H1 (cell line): ENCODE measurements at regions not wholly inside any gene's neighbourhood (a gene's known extent, or its start where the extent isn't known, plus 50 kb on each side); places are given as distances from the start of the nearest gene placed in this dataset.

Source experiments
- CTCF ChIA-PET: fragments of 300-600 bp; sonication (Branson Sonifier 250); formaldehyde crosslinking; loops from one replicate; lab custom pipeline; 2021; ENCODE audit not compliant: partially characterized antibody; lab: Charles Lee
- POLR2A ChIA-PET: fragments of 300-600 bp; sonication (Branson Sonifier 250); formaldehyde crosslinking; loops from one replicate; lab custom pipeline; 2021; ENCODE audit warnings: inconsistent platforms; ENCODE audit not compliant: partially characterized antibody; lab: Charles Lee
- DNase-seq, 2 experiments: peaks; one replicate each; pipeline versions ENCODE4 v3.0.0 to v3.0.0-alpha.2; 2010 to 2022; ENCODE audit warnings: low spot score in 2 of 2, low read depth in 1 of 2, mixed read lengths in 1 of 2
- FAIRE-seq: peaks from 2 replicates; lab custom pipeline; 2011; peaks lifted over from hg19 to GRCh38; lab: Jason Lieb, UNC
- H2AFZ ChIP-seq: 2 replicates; pipeline ENCODE4 v1.8.1; 2012; ENCODE audit warnings: low read length, inconsistent platforms
- H2AK5ac ChIP-seq: 2 replicates; pipeline ENCODE4 v1.6.1; 2013; ENCODE audit warnings: low read depth, low read length
- H2BK120ac ChIP-seq: replicated peaks from 2 replicates; pipeline ENCODE3; 2013; ENCODE audit warnings: low read depth, low read length, inconsistent platforms
- H2BK12ac ChIP-seq: 2 replicates; pipeline ENCODE4 v1.6.1; 2013; ENCODE audit warnings: low read depth, low read length
- H2BK15ac ChIP-seq: 2 replicates; pipeline ENCODE4 v1.6.1; 2013; ENCODE audit warnings: low read length
- H2BK20ac ChIP-seq: 2 replicates; pipeline ENCODE4 v1.6.1; 2013; ENCODE audit warnings: low read length
- H2BK5ac ChIP-seq: 2 replicates; pipeline ENCODE4 v1.6.1; 2013; ENCODE audit warnings: low read depth, low read length
- H3K14ac ChIP-seq: 2 replicates; pipeline ENCODE4 v1.6.1; 2013; ENCODE audit warnings: inconsistent platforms; ENCODE audit not compliant: insufficient read length
- H3K18ac ChIP-seq: 2 replicates; pipeline ENCODE4 v1.6.1; 2013; ENCODE audit warnings: low read length; ENCODE audit errors: extremely low read depth
- H3K23ac ChIP-seq: 2 replicates; pipeline ENCODE4 v1.6.1; 2013; ENCODE audit warnings: inconsistent platforms; ENCODE audit not compliant: insufficient read length
- H3K23me2 ChIP-seq: 2 replicates; pipeline ENCODE4 v1.6.1; 2013; ENCODE audit warnings: low read depth, low read length
- H3K27ac ChIP-seq: 2 replicates; pipeline ENCODE4 v1.6.1; 2011; ENCODE audit warnings: low read depth, low read length, inconsistent platforms
- H3K27me3 ChIP-seq, 4 experiments: replicated peaks in 1 of 4; 1 replicate in 1 of 4; 2 replicates in 3 of 4; pipeline versions ENCODE4 v1.6.1 to v1.8.1; 2011 to 2013; ENCODE audit warnings: low read length in 3 of 4, mild to moderate bottlenecking in 3 of 4, inconsistent platforms in 2 of 4, mixed read lengths in 2 of 4, moderate library complexity in 1 of 4; ENCODE audit not compliant: control insufficient read depth in 3 of 4, insufficient read depth in 3 of 4; ENCODE audit errors: extremely low read depth in 1 of 4
- H3K36me3 ChIP-seq, 4 experiments: 2 replicates each; pipeline versions ENCODE4 v1.6.1 to v1.8.1; 2011 to 2013; ENCODE audit warnings: mild to moderate bottlenecking in 4 of 4, low read length in 3 of 4, moderate library complexity in 2 of 4, control low read depth in 1 of 4, inconsistent platforms in 1 of 4; ENCODE audit not compliant: insufficient read depth in 4 of 4, control insufficient read depth in 2 of 4
- H3K4ac ChIP-seq: replicated peaks from 2 replicates; pipeline ENCODE3; 2013; ENCODE audit warnings: low read length, low read depth, mixed read lengths, inconsistent platforms; ENCODE audit not compliant: insufficient read length
- H3K4me1 ChIP-seq, 4 experiments: replicated peaks in 1 of 4; 1 replicate in 1 of 4; 2 replicates in 3 of 4; pipeline versions ENCODE4 v1.6.1 to v1.8.1; 2011 to 2013; ENCODE audit warnings: low read length in 3 of 4, inconsistent platforms in 2 of 4, mixed read lengths in 1 of 4; ENCODE audit not compliant: insufficient read depth in 4 of 4, control insufficient read depth in 3 of 4
- H3K4me2 ChIP-seq, 2 experiments: 2 replicates each; pipeline versions ENCODE4 v1.6.1 to v1.8.1; 2011 to 2013; ENCODE audit warnings: low read depth in 2 of 2, low read length in 2 of 2, control low read depth in 1 of 2, inconsistent platforms in 1 of 2, mild to moderate bottlenecking in 1 of 2; ENCODE audit not compliant: insufficient read depth in 1 of 2
- H3K4me3 ChIP-seq, 4 experiments: fragments of 200-600, 300-600 bp in 1 of 4; sonication (generic), shearing (Covaris generic), sonication (Bioruptor Twin) in 1 of 4; 2 replicates each; pipeline versions ENCODE4 v1.5.1 to v1.8.1; 2011 to 2016; ENCODE audit warnings: low read length in 4 of 4, low read depth in 3 of 4, control low read depth in 2 of 4, inconsistent platforms in 2 of 4, mild to moderate bottlenecking in 2 of 4, mixed read lengths in 1 of 4, moderate library complexity in 1 of 4; ENCODE audit not compliant: insufficient read depth in 2 of 4; ENCODE audit errors: extremely low read depth in 1 of 4
- H3K56ac ChIP-seq: replicated peaks from 2 replicates; pipeline ENCODE3; 2013; ENCODE audit warnings: low read depth, mild to moderate bottlenecking, mixed read lengths, low read length, inconsistent platforms; ENCODE audit not compliant: insufficient read length
- H3K79me1 ChIP-seq: 2 replicates; pipeline ENCODE4 v1.6.1; 2013; ENCODE audit warnings: low read depth, low read length, control low read depth
- H3K79me2 ChIP-seq, 2 experiments: 2 replicates each; pipeline versions ENCODE4 v1.6.1 to v1.8.1; 2012 to 2013; ENCODE audit warnings: low read length in 2 of 2, mild to moderate bottlenecking in 2 of 2, inconsistent platforms in 1 of 2; ENCODE audit not compliant: insufficient read depth in 2 of 2, control insufficient read depth in 1 of 2
- H3K9ac ChIP-seq, 4 experiments: replicated peaks in 1 of 4; 1 replicate in 1 of 4; 2 replicates in 3 of 4; pipeline versions ENCODE4 v1.6.1 to v1.8.1; 2011 to 2013; ENCODE audit warnings: low read depth in 3 of 4, low read length in 3 of 4, control low read depth in 2 of 4, mild to moderate bottlenecking in 2 of 4, moderate library complexity in 2 of 4, inconsistent platforms in 1 of 4; ENCODE audit errors: extremely low read depth in 1 of 4
- H3K9me3 ChIP-seq, 2 experiments: 2 replicates each; pipeline versions ENCODE4 v1.6.1 to v1.8.1; 2012 to 2013; ENCODE audit warnings: mild to moderate bottlenecking in 2 of 2, moderate library complexity in 2 of 2, control low read depth in 1 of 2, inconsistent platforms in 1 of 2, low read depth in 1 of 2, low read length in 1 of 2, mixed read lengths in 1 of 2; ENCODE audit not compliant: insufficient read depth in 2 of 2
- H4K20me1 ChIP-seq, 2 experiments: replicated peaks in 1 of 2; 2 replicates each; pipeline versions ENCODE3 to v1.8.1; 2011 to 2013; ENCODE audit warnings: inconsistent platforms in 2 of 2, low read length in 2 of 2, mild to moderate bottlenecking in 1 of 2; ENCODE audit not compliant: insufficient read depth in 2 of 2, control insufficient read depth in 1 of 2
- H4K5ac ChIP-seq: 2 replicates; pipeline ENCODE4 v1.6.1; 2013; ENCODE audit warnings: low read length, low read depth, mixed read lengths, inconsistent platforms; ENCODE audit not compliant: insufficient read length
- H4K8ac ChIP-seq: 2 replicates; pipeline ENCODE4 v1.8.0; 2013; ENCODE audit warnings: mild to moderate bottlenecking, moderate library complexity, low read length, inconsistent platforms; ENCODE audit not compliant: insufficient read depth; ENCODE audit errors: extremely low read depth
- H4K91ac ChIP-seq: replicated peaks from 2 replicates; pipeline ENCODE3; 2013; ENCODE audit warnings: low read length, mixed read lengths, inconsistent platforms; ENCODE audit not compliant: insufficient read length
- BCL11A ChIP-seq, 2 experiments: IDR thresholded peaks; one replicate each; pipeline ENCODE4 v1.6.1; 2011; ENCODE audit warnings: low read depth in 2 of 2, low read length in 2 of 2, mild to moderate bottlenecking in 2 of 2
- CHD1 ChIP-seq: IDR thresholded peaks from 2 replicates; pipeline ENCODE4 v1.6.1; 2012; ENCODE audit warnings: low read depth, low read length, improper control_type of control experiment
- CHD2 ChIP-seq: IDR thresholded peaks from 2 replicates; pipeline ENCODE4 v1.6.1; 2012; ENCODE audit warnings: low read length, improper control_type of control experiment
- CTBP2 ChIP-seq: IDR thresholded peaks from 2 replicates; pipeline ENCODE4 v1.7.0; 2011; ENCODE audit warnings: borderline replicate concordance, mild to moderate bottlenecking, moderate library complexity, mixed read lengths, low read length; ENCODE audit not compliant: insufficient read depth, insufficient read length
- FOSL1 ChIP-seq: IDR thresholded peaks from 2 replicates; pipeline ENCODE4 v1.6.1; 2011; ENCODE audit warnings: mild to moderate bottlenecking, low read depth, low read length, moderate library complexity; ENCODE audit not compliant: insufficient read depth
- KDM4A ChIP-seq: IDR thresholded peaks from one replicate; pipeline ENCODE4 v1.7.1; 2012; ENCODE audit warnings: low read depth, mild to moderate bottlenecking, moderate library complexity, low read length, inconsistent platforms; ENCODE audit not compliant: severe bottlenecking
- NRF1 ChIP-seq: IDR thresholded peaks from 2 replicates; pipeline ENCODE4 v1.6.1; 2011; ENCODE audit warnings: mild to moderate bottlenecking, low read depth, low read length, improper control_type of control experiment
- POLR2A ChIP-seq, 2 experiments: IDR thresholded peaks; 1 replicate in 1 of 2; 2 replicates in 1 of 2; pipeline ENCODE4 v1.6.1; 2011; ENCODE audit warnings: low read depth in 2 of 2, low read length in 2 of 2, mild to moderate bottlenecking in 2 of 2; ENCODE audit errors: control extremely low read depth in 1 of 2
- SP4 ChIP-seq: IDR thresholded peaks from 2 replicates; pipeline ENCODE4 v1.6.1; 2012; ENCODE audit warnings: low read length, inconsistent platforms
- TAF1 ChIP-seq: IDR thresholded peaks from 2 replicates; pipeline ENCODE4 v1.6.1; 2011; ENCODE audit warnings: mild to moderate bottlenecking, low read depth, low read length
- TAF7 ChIP-seq: optimal IDR thresholded peaks from 2 replicates; pipeline ENCODE3; 2011; ENCODE audit warnings: low read depth, mild to moderate bottlenecking, inconsistent platforms, low read length, moderate library complexity, borderline replicate concordance
- WGBS, 2 experiments: shearing (Covaris generic) in 1 of 2; methylation state at CpG; one replicate each; pipeline versions ENCODE4 v1.1.6 to v1.1.7; 2013 to 2015; ENCODE audit warnings: low lambda C conversion rate in 2 of 2, mixed read lengths in 2 of 2, inconsistent platforms in 1 of 2, low coverage in 1 of 2, missing lambda C conversion rate in 1 of 2; ENCODE audit not compliant: insufficient replicate concordance in 2 of 2, insufficient coverage in 1 of 2, insufficient read length in 1 of 2; ENCODE audit errors: extremely low coverage in 1 of 2, missing lambda C conversion rate in 1 of 2; 5-methylcytosine and 5-hydroxymethylcytosine counted together
- TF ChIP-seq, protein P1 (sequence below), 3 experiments: IDR thresholded peaks; 1 replicate in 2 of 3; 2 replicates in 1 of 3; pipeline versions ENCODE4 v1.5.1 to v1.6.1; 2011; ENCODE audit warnings: low read length in 3 of 3, mild to moderate bottlenecking in 3 of 3, inconsistent platforms in 2 of 3, low read depth in 1 of 3, moderate library complexity in 1 of 3; ENCODE audit not compliant: insufficient read depth in 1 of 3; ENCODE audit errors: control extremely low read depth in 1 of 3
- TF ChIP-seq, protein P2 (sequence below): IDR thresholded peaks from 2 replicates; pipeline ENCODE4 v1.6.1; 2011; ENCODE audit warnings: low read depth, mild to moderate bottlenecking, low read length; ENCODE audit not compliant: insufficient read depth

DNA sequence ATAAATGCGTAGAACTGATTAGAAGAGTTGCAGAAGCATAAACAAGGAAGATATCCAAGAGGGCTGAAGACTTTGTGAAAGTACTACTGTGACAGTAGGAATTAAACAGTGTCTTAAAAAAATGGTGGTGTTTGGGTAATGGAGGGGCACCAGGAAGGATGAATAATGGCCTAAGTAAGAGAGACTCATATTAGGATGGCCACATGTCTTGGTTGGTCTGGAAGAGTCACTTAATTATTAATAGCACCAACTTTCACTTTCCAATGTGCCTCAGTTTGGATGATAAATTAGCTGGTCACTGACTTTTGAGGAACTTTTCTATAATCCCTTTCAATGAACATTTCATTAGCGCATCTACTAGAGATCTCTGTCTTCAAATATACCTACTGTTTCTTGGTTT lies 372.2 kb downstream of the NYAP2 start:
- WGBS, 2 experiments: 93% methylated on average over 2 of the region's 2 CpGs; no CpG with 5 or more reads in 1 of the 2 experiments
- Histone ChIP-seq H3K79me2 (no peaks in the 10 kb centered on the region), H3K18ac (no peak overlapping the region), H3K23me2 (no peaks in the 10 kb centered on the region), H4K5ac (no peak overlapping the region), H3K27ac (no peak overlapping the region), H3K4me2 (no peak overlapping the region), H3K79me1 (no peaks in the 10 kb centered on the region), H2BK5ac (no peak overlapping the region), H3K23ac (no peak overlapping the region), H3K27me3 (no peaks in the 10 kb centered on the region), H2BK15ac (no peak overlapping the region), H4K20me1 (no peaks in the 10 kb centered on the region), H3K56ac (no peak overlapping the region), H2BK20ac (no peak overlapping the region), H3K4me3 (no peak overlapping the region), H3K14ac (no peak overlapping the region), H3K4me1 (no peaks in the 10 kb centered on the region), H2AK5ac (no peak overlapping the region), H3K36me3 (no peaks in the 10 kb centered on the region), H4K91ac (no peak overlapping the region), H3K4ac (no peak overlapping the region), H4K8ac (no peak overlapping the region), H3K9ac (no peak overlapping the region), H2BK12ac (no peak overlapping the region), H2AFZ (no peak overlapping the region), H3K9me3 (no peaks in the 10 kb centered on the region), H2BK120ac (no peak overlapping the region)
- ChIA-PET POLR2A (no interaction called here), CTCF (no interaction called here)
- DNase-seq (no peak), FAIRE-seq (no peak)
- TF ChIP-seq, protein P1, sequence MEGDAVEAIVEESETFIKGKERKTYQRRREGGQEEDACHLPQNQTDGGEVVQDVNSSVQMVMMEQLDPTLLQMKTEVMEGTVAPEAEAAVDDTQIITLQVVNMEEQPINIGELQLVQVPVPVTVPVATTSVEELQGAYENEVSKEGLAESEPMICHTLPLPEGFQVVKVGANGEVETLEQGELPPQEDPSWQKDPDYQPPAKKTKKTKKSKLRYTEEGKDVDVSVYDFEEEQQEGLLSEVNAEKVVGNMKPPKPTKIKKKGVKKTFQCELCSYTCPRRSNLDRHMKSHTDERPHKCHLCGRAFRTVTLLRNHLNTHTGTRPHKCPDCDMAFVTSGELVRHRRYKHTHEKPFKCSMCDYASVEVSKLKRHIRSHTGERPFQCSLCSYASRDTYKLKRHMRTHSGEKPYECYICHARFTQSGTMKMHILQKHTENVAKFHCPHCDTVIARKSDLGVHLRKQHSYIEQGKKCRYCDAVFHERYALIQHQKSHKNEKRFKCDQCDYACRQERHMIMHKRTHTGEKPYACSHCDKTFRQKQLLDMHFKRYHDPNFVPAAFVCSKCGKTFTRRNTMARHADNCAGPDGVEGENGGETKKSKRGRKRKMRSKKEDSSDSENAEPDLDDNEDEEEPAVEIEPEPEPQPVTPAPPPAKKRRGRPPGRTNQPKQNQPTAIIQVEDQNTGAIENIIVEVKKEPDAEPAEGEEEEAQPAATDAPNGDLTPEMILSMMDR (IDR thresholded peaks at IDR 0.05; ENCODE audit: control extremely low read depth in 1 of 3, insufficient read depth in 1 of 3, low read depth in 1 of 3, low read length in 3 of 3): no peak
- TF ChIP-seq CHD2 (no peak), TAF1 (no peak), FOSL1 (no peak), SP4 (no peak), POLR2A (IDR thresholded peaks at IDR 0.05; ENCODE audit: control extremely low read depth in 1 of 2, low read depth in 2 of 2, low read length in 2 of 2) (no peak), BCL11A (IDR thresholded peaks at IDR 0.05; ENCODE audit: low read depth in 2 of 2, low read length in 2 of 2) (no peak), KDM4A (no peak), TAF7 (no peak), NRF1 (no peak), CHD1 (no peak), CTBP2 (no peak)
- TF ChIP-seq, protein P2, sequence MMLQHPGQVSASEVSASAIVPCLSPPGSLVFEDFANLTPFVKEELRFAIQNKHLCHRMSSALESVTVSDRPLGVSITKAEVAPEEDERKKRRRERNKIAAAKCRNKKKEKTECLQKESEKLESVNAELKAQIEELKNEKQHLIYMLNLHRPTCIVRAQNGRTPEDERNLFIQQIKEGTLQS: no peak
